NK-92 treated with Interleukin-12 subunit alpha and Interleukin-12 subunit beta, amount 100 ng/mL, for 24 hours (cell line): ENCODE measurements at regions not wholly inside any gene's neighbourhood (a gene's known extent, or its start where the extent isn't known, plus 50 kb on each side); places are given as distances from the start of the nearest gene placed in this dataset.
A peak's percentile ranks its signal among the peaks of the same experiment; 100 is the strongest.

Experiments used
- DNase-seq: peaks from one replicate; lab custom pipeline; 2025; lab: John Stamatoyannopoulos, UW

DNA sequence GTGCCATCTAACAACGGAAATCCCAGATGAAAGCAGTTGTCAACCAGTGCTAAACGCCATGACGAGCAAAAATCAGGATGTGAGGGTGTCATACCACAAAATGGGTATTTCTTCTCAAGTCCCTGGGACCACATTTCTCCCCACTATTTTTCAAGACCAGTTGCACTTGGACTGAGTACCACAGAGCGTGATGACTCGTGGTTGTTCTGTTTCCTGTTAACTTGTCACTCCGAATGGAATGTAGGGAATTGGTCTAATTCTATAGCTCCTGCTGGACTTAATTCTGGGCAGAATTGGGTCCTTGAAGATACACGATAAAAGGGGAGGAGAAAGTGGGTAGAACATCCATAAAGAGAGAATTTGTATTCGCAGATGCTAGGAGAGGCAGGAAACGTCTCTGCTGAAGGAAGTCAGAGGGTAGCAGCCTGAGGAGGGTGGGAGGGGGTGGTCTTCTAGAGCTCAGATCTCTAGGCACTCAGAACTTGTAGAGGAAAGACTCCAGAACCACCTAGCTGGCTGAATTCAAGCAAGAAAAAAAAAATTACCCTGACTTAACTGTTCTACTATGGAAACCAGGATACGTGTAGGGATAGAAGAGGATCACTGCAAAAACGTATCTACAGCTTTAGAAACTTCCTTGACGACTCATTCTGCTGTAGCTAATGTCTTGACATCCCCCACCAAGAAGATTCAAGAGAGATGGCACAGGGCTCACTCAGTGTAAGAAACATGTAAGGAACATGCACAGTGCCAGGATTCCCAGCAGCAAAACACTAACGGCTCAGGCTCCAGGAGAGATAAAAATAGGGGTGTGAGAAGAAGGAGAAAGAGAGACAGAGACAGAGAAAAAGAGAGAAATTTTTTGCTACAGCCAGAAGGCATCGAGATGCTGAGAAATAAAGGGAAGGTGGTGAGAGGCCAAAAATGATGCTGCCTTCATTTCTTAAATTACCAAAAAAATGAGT lies 494.7 kb downstream of the CD83 start:
- DNase-seq = no peak

DNA sequence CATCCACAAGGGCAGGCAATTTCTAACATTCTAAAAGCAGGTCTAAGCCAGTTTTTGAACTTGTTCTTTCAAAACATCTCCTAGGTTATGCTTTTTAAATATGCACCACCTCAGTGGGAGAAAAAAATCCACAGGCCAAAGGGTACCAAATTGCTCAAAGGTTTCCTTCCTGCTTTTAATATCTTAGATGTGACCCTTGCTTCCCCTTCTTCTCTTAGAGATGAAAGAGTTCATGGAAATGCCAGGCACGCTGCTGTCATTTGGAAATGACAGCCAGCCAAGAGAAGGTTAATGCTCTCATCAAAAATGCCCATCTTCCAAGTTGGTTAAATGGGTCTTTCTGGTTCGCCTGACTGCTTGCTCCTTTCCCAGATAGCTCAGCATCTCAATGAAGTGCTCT lies 497.1 kb downstream of the CD83 start:
- DNase-seq = no peak

DNA sequence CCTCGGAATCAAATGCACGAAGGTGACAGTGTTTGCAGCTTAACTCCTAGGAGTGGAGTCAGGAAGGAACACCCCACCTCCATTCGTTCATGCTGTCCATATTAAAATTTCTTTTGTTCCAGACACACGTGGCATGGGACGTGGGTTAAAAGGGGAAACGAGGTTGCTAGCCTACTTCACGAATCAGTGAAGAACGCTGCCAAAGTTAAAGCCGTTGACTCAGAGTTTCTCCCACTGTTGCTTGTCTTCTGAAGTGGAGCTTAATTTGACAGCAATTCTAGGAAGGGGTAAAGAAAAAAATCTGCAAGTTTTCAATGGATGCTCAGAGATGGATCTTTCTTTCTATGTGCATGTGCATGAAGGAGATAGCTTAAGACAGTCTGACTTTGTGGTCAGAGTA lies 499.1 kb downstream of the CD83 start:
- no peak for DNase-seq

DNA sequence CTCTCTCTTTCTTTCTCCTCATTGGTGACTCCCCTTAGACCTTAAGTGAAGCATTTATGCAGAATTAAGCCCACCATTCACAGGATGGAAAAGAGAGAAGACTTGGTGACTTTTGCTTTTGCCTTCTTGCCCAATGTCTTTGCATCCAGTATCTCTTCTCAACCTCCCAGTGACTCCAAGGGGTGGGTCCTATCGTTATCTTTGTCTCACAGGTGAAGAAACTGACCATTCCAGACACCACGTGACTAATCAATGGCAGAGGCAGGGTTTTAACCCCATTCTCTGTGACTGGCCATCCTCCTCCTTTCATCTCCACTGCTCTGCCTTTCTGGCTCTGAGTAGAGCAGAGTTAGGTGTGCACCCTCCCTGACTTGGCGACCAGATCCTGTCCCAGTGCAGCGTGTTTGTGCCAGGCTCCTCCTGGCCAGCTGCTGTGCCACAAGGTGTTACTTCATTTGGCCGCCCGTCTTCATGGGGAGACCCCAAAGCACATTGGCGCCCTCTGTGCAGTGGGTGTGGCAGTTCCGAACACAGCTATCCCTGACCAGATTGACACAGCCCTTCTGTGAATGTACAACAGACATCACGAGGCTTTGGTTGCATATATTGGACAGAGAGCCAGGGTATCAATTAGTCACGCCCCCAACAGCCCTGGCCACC lies 501.3 kb downstream of the CD83 start:
- DNase-seq = no peak

DNA sequence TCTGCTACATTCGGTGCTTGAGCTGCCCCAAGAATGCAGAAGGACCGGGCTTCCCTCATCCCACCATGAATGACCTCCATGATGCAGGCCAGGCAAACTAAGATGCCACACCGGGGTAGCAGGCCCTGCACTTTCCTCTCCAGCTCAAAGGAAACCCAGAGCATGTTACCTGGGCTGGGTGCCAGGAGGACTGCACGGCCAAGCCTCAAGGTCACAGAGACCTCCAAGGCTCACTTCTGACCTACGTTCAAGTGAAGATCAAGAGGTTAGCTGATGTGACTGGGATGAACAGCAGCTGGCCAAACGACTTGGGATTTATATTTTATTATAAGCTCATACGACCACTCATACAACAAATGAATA lies 501.8 kb downstream of the CD83 start:
- DNase-seq = no peak

DNA sequence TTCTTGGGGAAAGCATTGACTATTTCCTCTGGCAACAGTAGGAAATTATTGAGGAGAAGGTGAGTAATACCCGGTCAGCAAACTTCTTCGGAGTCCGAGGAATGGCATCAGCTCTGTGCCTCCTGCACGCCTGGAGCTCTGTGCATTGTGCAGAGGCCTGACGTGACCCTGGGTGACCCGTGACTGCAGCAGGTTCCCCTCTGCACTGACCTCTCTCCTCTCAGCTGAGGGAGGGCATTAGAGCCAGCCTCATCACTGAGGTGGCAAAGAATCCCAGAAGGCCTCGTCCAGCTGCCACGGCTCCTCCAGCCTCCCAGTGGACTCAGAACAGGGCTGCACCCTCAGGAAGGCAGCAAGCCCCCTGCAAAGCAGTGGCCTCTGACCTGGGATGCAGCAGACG lies 502.9 kb downstream of the CD83 start:
- no peak for DNase-seq

DNA sequence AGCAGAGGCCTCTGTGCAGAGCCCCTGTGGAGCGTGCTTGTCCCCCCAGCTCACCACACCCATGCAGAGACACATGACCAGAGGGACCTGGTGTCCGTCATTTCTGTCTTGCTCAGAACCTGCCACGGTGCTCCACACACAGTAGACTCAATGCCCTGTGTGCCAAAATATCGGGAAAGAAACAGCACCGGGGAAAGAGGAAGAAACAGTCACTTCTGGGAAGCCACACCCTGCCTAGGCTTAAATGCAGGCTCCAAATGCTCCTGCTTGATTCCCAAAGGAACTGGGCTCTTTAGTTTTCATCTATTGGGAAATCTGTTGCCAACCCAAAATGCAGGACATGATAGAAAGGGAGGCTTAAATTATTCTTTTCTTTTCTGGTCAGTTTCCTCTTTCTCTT lies 503.9 kb downstream of the CD83 start:
- no peak for DNase-seq

DNA sequence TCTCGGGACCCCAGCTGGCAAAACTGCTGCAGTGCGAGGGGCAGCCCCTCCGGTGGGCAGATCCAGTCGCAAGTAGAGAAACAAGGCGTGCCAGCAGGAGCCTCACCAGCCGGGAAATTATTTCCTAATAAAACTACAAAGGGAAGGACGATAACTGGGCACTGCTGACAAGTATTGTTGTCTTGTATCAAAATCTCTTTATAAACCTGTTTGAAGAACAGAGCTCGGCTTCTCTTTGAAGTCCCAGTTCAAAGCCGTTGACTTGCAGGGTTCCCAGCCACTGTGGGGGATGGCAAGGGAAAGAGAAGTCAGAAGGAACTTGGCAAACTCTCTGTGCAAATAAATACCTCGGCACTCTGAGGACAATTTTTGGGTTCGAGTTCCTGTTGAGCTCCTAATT lies 504.5 kb downstream of the CD83 start:
- no peak for DNase-seq

DNA sequence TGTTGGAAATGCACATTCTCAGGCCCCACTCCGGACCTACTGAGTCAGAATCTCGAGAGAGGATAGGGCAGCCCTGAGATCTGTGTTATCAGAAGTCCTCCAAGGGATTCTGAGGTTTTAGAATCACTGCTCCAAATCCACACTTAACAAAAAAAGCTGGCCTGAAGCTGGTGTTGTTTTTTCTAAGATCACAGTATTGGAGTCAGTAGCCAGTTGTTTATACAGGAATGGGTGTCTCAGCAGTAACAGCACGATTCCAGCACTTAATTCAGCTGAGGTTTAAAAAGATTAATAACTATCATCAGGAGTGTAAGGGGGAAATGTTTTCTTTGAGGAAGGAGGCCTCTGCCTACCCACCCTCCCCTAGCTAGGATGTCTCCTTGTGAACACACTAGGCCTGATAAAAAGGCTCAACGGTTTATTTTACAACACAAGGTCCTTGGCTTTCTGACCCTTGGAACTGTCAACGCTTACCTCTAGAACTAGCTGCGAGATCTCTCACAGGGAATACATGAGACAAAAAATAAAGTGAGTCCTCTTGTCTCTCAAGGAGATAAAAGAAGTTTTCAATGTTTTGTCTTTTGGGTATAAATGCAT lies 505.4 kb downstream of the CD83 start:
- no peak for DNase-seq

DNA sequence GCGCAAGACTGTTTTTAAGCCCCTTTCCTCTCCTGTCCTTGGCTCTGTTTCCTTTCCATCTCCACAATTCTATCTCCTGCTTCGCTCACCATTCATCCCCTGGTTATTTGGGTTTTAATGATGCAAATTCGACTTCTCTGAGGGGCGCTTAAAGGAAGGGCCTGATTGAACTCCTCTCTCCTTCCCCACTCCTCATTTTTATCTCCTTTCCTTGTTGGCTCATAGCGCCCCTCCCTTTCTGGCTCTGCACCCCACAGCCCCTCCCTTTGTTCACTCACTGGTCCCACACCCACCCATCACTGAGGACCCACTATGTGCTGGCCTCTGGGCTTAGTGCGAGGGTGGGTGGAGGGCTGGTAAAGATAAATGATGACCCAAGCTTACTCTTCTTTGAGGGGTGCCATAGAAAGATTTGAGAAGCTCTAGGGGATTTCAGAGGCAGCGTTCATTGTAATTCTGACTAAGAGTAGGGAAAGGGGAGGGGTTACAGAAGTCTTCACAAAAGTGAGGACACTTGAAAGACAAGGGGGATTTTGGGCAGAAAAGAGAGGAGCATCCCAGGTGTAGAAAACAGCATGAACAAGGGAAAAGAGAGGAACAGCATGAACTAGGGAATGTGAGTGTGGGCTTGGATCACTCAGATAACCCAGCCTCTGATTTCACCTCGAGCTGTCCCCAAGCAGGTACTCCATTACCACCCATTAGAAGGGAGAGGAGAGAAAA lies 507.8 kb downstream of the CD83 start:
- no peak for DNase-seq

DNA sequence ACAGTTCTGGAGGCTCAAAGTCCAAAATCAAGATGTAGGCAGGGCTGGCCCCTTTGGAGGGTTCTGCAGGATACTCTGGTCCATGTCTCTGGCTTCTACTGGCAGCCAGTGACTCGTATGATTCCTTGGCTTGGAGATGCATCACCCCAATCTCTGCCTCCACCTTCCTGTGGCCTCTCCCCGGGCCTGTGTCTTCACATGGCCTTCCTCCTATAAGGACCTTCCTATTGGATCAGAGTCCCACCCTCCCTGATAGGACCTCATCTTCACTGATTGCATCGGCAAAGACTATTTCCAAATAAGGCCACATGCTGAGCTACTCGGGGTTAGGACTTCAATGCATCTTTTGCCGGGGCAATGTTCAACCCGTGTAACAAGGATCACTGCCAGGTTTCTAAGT lies 509.0 kb downstream of the CD83 start:
- no peak for DNase-seq

DNA sequence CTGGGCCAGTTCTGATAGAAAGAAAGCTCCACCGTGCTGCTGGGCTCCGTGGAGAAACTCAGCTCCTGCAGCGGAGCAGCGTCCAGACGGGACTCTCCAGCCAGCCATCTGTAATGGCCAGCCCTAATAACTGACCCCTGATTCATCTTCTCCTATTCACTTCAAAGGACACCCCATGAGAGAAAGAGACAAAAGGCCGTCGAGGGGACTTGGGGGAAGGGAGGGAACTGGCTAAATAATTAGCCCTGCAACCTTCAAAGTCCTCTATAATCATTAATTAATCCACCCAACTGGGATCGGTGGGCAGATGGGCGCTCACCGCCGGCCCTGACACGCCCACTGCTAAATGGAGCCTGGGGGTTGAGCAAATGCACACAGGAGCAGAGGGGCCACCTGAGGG lies 512.4 kb downstream of the CD83 start:
- DNase-seq = no peak

DNA sequence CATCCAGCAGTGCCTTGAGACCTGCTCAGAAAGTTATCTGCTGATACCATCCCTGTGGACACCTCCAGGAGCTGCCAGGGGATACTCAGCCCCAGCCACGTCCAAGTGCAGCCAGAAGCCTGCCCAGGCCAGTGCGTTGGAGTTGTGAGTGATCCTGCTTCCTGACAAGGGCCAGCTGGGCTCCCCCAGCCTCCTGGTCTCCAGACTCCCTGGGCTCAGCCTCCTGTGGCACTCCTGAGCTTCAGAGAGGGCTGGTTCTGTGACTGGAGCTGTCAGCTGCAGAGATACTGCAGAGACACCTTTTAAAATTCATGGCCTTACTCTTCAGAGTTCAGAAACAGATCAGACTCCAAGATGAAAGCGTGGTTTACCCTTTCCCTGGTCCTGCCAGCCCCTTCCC lies 515.9 kb downstream of the CD83 start:
- no peak for DNase-seq

DNA sequence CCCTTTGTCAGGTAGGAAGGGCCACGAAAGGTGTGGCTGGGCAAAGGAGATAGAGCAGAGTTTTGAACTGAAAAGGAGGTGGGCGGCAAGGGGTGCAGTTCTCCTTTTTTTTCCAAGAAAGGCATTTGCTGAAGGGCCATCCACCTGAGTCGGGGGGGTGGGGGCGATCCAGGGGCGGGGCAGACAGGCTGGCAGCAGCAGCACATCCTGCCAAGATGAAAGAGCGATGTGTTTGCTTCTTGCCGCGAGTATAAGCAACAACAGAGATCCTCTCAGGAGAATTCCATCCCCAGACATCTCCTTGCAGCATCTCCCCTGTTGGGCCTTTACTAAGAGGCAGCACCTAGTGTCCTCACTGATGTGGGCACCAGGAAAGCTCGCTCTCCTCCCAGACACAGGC lies 516.5 kb downstream of the CD83 start:
- no peak for DNase-seq

DNA sequence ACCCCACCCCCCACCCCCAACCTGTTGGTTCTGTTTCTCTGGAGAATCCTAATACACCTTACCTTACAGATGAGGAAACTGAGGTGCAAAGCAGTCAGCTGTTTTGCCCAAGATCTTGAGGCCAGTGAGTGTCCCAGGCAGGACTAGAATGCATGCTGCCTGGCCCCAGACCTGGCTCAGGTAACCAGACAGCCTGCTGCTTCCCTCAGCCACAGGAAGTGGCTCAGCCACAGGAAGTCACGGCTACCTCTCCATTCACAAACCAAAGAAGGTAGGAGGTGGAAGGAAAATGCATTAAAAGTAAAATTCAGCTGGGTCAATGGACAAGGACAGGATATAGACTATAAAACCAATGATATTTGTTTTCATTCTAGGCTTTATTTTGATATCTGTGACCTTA lies 517.6 kb downstream of the CD83 start:
- peak; percentile 54 for DNase-seq

DNA sequence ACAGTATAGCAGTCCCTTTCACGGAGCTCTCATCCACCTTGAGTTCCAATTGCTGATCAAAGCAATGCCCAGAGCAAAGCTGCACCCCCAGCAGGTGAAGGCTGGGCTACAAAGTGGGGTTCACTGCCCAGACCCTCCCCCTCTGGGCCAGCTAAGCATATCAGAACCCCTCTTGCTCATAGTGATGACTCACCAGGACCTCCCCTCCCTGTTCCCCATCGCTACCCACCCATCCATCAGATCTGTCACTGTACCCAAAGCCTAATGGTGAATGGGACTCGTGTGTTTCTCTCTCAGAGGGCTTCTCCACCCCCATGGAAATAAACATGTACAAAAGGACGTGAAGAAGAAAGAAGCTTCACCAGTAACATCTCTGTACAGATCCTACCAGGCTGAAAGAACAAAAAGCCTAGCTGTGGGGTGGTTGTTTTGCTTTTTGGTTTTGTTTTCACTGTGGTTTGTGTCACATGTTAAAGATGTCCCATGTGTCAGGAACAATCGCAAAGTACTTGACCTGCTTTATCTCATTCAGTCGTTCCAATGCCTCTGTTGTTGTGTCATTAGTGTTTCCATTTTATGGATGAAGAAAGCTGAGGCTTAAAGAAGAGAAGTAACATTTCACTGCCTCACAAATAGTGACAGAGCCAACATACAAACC lies 518.5 kb downstream of the CD83 start:
- DNase-seq = no peak

DNA sequence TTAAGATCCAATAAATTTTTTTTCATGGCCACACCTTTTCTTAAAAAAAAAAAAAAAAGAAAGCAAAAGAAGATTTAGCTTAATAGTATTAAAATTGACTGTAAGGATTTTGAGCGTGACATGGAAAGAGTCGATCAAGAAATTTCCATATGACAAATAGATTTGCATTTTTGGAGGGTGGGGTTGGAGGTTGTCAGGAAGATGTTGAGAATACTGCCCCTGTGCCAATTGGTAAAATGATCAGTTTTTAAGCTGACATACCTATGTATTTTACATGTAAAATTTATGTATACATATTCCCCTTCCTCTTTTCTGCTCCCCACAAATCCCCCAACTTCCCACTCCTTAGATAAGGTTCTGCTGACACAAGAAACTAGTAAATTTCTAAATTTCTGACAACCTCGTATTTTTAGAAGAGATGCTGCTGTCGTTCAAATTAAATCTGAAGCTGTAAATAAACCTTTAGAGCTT lies 520.9 kb downstream of the CD83 start:
- no peak for DNase-seq

DNA sequence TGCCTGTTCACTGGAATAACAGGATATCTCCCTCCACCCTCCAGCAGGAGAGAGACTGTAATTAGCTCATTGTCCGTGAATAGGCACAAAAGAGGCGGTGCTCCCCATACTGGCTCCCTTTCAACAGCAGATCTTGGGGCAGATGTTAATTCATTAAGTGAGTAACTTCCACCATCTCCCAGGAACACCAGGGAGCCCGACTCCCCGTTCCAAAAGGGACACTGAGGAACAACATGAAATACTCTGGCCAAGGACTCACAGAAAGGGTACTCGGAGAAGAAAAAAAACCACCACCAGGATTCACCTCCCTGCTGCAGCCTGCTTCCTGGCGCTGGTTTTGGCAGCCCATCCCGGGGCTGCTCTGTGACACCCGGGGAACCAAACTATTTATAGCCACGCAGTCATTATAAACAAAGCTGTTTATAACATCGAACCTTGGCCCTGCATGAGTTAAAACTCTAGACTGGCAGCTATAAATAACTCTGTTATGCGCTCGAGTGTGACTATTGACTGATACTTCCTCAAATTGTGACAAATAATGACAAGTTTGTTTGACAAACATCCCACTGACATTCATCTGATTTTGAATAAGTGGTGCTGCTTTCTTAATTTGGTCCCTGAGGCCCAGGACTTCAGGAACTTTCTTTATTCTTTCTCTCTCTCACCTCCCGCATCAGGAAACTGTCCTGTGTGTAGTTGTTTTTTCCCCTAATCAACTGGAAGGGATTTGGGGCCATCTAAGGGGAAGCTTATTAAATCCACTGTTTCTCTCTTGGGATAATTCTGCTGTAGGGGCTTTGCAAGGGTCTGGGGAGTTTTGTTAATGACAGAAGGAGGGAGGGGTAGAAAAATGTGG lies 521.6 kb downstream of the CD83 start:
- no peak for DNase-seq

DNA sequence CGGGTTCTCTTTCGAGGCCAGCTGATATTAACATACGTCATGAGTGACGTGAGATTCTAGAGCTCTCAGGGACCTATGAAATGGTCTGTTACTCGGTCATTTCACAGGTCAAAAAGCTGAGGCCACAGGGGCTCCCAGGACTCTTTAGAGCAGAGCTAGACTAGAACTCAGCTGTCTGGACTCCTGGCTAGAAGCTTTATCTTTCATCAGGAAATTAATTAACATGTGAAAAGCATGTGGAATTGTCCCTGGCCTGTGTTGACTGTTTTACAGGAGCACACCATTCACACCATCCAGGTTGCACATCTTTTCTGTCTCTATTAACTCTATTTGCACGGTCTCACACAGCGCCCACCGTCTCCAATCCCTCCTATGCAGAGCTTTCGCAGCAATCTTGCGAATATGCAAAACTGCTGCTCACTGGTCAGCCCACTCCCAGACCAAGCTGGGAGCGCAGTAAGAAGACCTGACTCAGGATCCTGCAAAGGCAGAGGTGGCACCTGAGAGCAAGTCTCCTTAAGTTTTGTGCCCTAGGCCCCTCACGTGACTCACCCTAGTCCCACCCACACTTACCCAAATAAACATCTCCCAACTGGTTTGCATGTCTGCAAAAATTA lies 522.5 kb downstream of the CD83 start:
- no peak for DNase-seq

DNA sequence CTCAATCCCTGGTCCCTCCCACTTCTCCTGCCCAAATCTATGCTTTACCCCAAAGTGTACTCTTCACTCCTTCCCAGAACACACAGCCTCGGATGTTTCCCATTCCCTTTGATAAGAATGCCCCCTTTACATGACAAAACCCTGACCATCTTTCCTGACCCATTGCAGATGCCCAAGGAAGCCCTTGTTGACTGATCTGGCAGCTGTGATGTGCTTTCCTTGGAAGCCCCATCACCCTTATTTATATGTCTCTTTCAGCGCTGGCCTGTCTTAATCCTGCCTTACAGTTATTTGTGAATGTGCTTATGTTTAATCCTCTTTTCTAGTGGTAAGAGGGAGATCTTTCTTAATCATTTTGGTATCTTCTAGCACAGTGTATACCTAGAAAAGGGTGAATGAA lies 523.1 kb downstream of the CD83 start:
- DNase-seq = no peak
